ENCODE measurements at regions not wholly inside any gene's neighbourhood (a gene's known extent, or its start where the extent isn't known, plus 50 kb on each side); places are given as distances from the start of the nearest gene placed in this dataset.

- in situ Hi-C loops (cut with HindIII; ENCODE audit: low pct_unique_long_range_greater_than_20kb, low sequenced_read_pairs) (no loop called here), intact Hi-C loops (cut with micrococcal nuclease; ENCODE audit: unreplicated experiment) (loop anchor here (10.0 kb wide), 1 partner anchor 576 kb away; no protein-coding TSS in a partner anchor)
- DNase-seq (ENCODE audit: low read depth, low spot score), result no peak
- ChIA-PET POLR2A (no interaction called here), CTCF (interaction anchor here (0.7 to 1.0 kb wide), 3 partner anchors 278 to 488 kb away, joined by 3 to 5 read pairs (median 3); no protein-coding TSS in a partner anchor)
- Histone ChIP-seq H3K4me3 (ENCODE audit: low read depth in 2 of 2, low read length in 2 of 2) (no peak overlapping the region), H3K27ac (ENCODE audit: low read length) (no peak overlapping the region), H3K9me3 (ENCODE audit: control insufficient read depth, insufficient read depth, low read depth, low read length) (no peaks in the 10 kb centered on the region), H3K4me1 (ENCODE audit: control insufficient read depth, insufficient read depth, low read length) (no peaks in the 10 kb centered on the region), H3K36me3 (ENCODE audit: control insufficient read depth, insufficient read depth, low read length) (no peaks in the 10 kb centered on the region), H3K27me3 (ENCODE audit: control insufficient read depth, insufficient read depth, low read length) (peaks cover 9% of the 10 kb centered on the region; the same call in 1 of the 2 replicates)
- no TSS peak for BruUV-seq (replicated peaks)
- TF ChIP-seq SIN3A (IDR thresholded peaks at IDR 0.05; ENCODE audit: borderline replicate concordance, insufficient read depth, low read depth, low read length) (no peak), TCF7L2 (IDR thresholded peaks at IDR 0.05; ENCODE audit: low read depth, low read length) (no peak), POLR2AphosphoS5 (IDR thresholded peaks at IDR 0.05; ENCODE audit: low read depth, low read length) (no peak)
- TF ChIP-seq, protein P1, sequence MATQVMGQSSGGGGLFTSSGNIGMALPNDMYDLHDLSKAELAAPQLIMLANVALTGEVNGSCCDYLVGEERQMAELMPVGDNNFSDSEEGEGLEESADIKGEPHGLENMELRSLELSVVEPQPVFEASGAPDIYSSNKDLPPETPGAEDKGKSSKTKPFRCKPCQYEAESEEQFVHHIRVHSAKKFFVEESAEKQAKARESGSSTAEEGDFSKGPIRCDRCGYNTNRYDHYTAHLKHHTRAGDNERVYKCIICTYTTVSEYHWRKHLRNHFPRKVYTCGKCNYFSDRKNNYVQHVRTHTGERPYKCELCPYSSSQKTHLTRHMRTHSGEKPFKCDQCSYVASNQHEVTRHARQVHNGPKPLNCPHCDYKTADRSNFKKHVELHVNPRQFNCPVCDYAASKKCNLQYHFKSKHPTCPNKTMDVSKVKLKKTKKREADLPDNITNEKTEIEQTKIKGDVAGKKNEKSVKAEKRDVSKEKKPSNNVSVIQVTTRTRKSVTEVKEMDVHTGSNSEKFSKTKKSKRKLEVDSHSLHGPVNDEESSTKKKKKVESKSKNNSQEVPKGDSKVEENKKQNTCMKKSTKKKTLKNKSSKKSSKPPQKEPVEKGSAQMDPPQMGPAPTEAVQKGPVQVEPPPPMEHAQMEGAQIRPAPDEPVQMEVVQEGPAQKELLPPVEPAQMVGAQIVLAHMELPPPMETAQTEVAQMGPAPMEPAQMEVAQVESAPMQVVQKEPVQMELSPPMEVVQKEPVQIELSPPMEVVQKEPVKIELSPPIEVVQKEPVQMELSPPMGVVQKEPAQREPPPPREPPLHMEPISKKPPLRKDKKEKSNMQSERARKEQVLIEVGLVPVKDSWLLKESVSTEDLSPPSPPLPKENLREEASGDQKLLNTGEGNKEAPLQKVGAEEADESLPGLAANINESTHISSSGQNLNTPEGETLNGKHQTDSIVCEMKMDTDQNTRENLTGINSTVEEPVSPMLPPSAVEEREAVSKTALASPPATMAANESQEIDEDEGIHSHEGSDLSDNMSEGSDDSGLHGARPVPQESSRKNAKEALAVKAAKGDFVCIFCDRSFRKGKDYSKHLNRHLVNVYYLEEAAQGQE (IDR thresholded peaks at IDR 0.05; ENCODE audit: insufficient read depth in 1 of 2, low read depth in 2 of 2, low read length in 1 of 2), result no peak
- TF ChIP-seq, protein P2, sequence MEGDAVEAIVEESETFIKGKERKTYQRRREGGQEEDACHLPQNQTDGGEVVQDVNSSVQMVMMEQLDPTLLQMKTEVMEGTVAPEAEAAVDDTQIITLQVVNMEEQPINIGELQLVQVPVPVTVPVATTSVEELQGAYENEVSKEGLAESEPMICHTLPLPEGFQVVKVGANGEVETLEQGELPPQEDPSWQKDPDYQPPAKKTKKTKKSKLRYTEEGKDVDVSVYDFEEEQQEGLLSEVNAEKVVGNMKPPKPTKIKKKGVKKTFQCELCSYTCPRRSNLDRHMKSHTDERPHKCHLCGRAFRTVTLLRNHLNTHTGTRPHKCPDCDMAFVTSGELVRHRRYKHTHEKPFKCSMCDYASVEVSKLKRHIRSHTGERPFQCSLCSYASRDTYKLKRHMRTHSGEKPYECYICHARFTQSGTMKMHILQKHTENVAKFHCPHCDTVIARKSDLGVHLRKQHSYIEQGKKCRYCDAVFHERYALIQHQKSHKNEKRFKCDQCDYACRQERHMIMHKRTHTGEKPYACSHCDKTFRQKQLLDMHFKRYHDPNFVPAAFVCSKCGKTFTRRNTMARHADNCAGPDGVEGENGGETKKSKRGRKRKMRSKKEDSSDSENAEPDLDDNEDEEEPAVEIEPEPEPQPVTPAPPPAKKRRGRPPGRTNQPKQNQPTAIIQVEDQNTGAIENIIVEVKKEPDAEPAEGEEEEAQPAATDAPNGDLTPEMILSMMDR (IDR thresholded peaks at IDR 0.05), result no peak
- no peak for ATAC-seq
Observed at GRCh38 chr11:19558189-19558986, 154.2 kb upstream of the NAV2 start.

DNA sequence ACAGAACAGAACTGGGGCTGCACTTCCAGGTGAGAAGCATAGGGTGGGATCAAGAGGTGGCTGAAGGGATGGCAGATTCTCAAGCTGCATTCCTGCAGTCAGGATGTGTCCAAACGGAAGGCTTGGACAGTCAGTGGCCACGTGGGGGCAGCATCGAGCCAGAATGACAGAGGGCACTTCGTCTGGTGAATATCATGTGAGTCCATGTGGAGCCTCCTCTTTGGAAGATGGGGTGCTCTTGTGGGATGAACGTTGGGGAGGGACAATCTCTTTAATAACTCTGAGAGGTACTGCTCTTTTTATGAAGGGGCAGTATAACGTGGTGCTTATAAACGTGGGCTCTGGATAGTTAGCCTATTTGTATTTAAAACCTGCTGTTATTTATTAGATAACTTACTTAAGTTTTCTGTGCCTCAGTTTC lies 154.9 kb upstream of the NAV2 start:
- BruUV-seq (replicated peaks), result no TSS peak
- intact Hi-C loops (cut with micrococcal nuclease; ENCODE audit: unreplicated experiment) (loop anchor here (10.0 kb wide), 1 partner anchor 577 kb away; no protein-coding TSS in a partner anchor), in situ Hi-C loops (cut with HindIII; ENCODE audit: low pct_unique_long_range_greater_than_20kb, low sequenced_read_pairs) (no loop called here)
- POLR2A ChIA-PET, result no interaction called here
- no peaks in the 10 kb centered on the region for H3K9me3 ChIP-seq (ENCODE audit: control insufficient read depth, insufficient read depth, low read depth, low read length)
- peak; percentile 53 for DNase-seq (ENCODE audit: low read depth, low spot score)
- no peak for TF ChIP-seq POLR2AphosphoS5 (IDR thresholded peaks at IDR 0.05; ENCODE audit: low read depth, low read length)
- TF ChIP-seq, protein P2 (IDR thresholded peaks at IDR 0.05), result peak; percentile 90
- no peak overlapping the region for H3K27ac ChIP-seq (ENCODE audit: low read length)
- ATAC-seq, result peak; percentile 84
- peaks cover 9% of the 10 kb centered on the region; the same call in 1 of the 2 replicates for H3K27me3 ChIP-seq (ENCODE audit: control insufficient read depth, insufficient read depth, low read length)
- H3K36me3 ChIP-seq (ENCODE audit: control insufficient read depth, insufficient read depth, low read length), result no peaks in the 10 kb centered on the region
- H3K4me1 ChIP-seq (ENCODE audit: control insufficient read depth, insufficient read depth, low read length), result no peaks in the 10 kb centered on the region
- no peak overlapping the region for H3K4me3 ChIP-seq (ENCODE audit: low read depth in 2 of 2, low read length in 2 of 2)
- CTCF ChIA-PET, result interaction anchor here (0.6 to 1.0 kb wide), 4 partner anchors 278 to 487 kb away, joined by 3 to 10 read pairs (median 4); no protein-coding TSS in a partner anchor
